ENCODE measurements at regions not wholly inside any gene's neighbourhood (a gene's known extent, or its start where the extent isn't known, plus 50 kb on each side); places are given as distances from the start of the nearest gene placed in this dataset.

GRCh38 chr5:84478603-84479002, 93.9 kb upstream of the EDIL3 start:
- peak; percentile 1 for DNase-seq (ENCODE audit: low read depth, low spot score)

DNA sequence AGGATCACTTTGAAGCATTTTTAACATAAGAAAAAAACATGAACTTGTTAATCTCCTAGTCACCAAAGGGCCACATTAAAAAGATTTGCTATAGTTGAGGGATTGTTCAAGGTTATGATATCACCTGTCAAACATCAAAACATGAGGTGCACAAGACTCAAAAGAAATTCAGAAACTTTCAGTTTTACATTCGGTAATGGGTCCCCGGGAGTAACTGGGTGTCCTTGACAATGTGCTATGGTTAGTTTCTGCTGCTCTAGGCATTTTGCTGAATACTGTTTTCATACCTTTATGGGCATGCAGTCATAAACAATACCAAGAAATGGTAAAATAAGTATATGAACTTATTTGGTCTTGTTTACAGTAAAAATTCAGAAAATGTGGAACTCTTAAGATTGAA, 92.8 kb upstream of the EDIL3 start:
- H3K9me1 ChIP-seq (ENCODE audit: control insufficient read depth, extremely low read depth, insufficient read depth, low read length) = no peaks in the 10 kb centered on the region
- H3K36me3 ChIP-seq (ENCODE audit: control insufficient read depth in 2 of 2, extremely low read depth in 1 of 2, insufficient read depth in 2 of 2, low read length in 2 of 2) = no peaks in the 10 kb centered on the region
- no peak overlapping the region for H3K4me3 ChIP-seq (ENCODE audit: control insufficient read depth in 2 of 3, extremely low read depth in 1 of 3, insufficient read depth in 2 of 3, low read depth in 1 of 3, low read length in 3 of 3)
- no peaks in the 10 kb centered on the region for H3K79me2 ChIP-seq (ENCODE audit: control insufficient read depth, insufficient read depth, low read length)
- H3K4me1 ChIP-seq (ENCODE audit: control insufficient read depth, extremely low read depth, insufficient read depth, low read length) = no peaks in the 10 kb centered on the region
- H2AFZ ChIP-seq (ENCODE audit: control insufficient read depth, low read length) = no peak overlapping the region
- TF ChIP-seq, protein P1, sequence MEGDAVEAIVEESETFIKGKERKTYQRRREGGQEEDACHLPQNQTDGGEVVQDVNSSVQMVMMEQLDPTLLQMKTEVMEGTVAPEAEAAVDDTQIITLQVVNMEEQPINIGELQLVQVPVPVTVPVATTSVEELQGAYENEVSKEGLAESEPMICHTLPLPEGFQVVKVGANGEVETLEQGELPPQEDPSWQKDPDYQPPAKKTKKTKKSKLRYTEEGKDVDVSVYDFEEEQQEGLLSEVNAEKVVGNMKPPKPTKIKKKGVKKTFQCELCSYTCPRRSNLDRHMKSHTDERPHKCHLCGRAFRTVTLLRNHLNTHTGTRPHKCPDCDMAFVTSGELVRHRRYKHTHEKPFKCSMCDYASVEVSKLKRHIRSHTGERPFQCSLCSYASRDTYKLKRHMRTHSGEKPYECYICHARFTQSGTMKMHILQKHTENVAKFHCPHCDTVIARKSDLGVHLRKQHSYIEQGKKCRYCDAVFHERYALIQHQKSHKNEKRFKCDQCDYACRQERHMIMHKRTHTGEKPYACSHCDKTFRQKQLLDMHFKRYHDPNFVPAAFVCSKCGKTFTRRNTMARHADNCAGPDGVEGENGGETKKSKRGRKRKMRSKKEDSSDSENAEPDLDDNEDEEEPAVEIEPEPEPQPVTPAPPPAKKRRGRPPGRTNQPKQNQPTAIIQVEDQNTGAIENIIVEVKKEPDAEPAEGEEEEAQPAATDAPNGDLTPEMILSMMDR (optimal IDR thresholded peaks at IDR 0.05 in 1 of 3, IDR thresholded peaks at IDR 0.05 in 1 of 3, conservative IDR thresholded peaks at IDR 0.05 in 1 of 3; ENCODE audit: extremely low read depth in 1 of 3, insufficient read depth in 2 of 3, low read length in 3 of 3) = no peak
- TF ChIP-seq EZH2 (IDR thresholded peaks at IDR 0.05; ENCODE audit: low read length) = no peak
- H4K20me1 ChIP-seq (ENCODE audit: control insufficient read depth, extremely low read depth, insufficient read depth, low read length) = no peaks in the 10 kb centered on the region
- H3K9me3 ChIP-seq (ENCODE audit: control insufficient read depth, low read depth, low read length) = no peaks in the 10 kb centered on the region
- FAIRE-seq (no peak), DNase-seq (ENCODE audit: low read depth, low spot score) (no peak)
- H3K9ac ChIP-seq (ENCODE audit: control insufficient read depth, extremely low read depth, insufficient read depth, low read length) = no peak overlapping the region
- dilution Hi-C loops (cut with MboI; ENCODE audit: extremely low pct_ligation_motif_present, low sequenced_read_pairs) = no loop called here
- no peak overlapping the region for H3K27ac ChIP-seq (ENCODE audit: control insufficient read depth, insufficient read depth, low read length)
- H3K27me3 ChIP-seq (ENCODE audit: control insufficient read depth, extremely low read depth, insufficient read depth, low read length) = no peaks in the 10 kb centered on the region
- H3K4me2 ChIP-seq (ENCODE audit: control insufficient read depth, extremely low read depth, insufficient read depth, low read depth, low read length) = no peak overlapping the region

More at GRCh38 chr5:84478603-84479002, 93.9 kb upstream of the EDIL3 start:
- Histone ChIP-seq H3K9me3 (ENCODE audit: control insufficient read depth, low read depth, low read length) (no peaks in the 10 kb centered on the region), H3K27me3 (ENCODE audit: control insufficient read depth, extremely low read depth, insufficient read depth, low read length) (no peaks in the 10 kb centered on the region), H2AFZ (ENCODE audit: control insufficient read depth, low read length) (no peak overlapping the region), H3K9ac (ENCODE audit: control insufficient read depth, extremely low read depth, insufficient read depth, low read length) (no peak overlapping the region), H4K20me1 (ENCODE audit: control insufficient read depth, extremely low read depth, insufficient read depth, low read length) (no peaks in the 10 kb centered on the region), H3K4me1 (ENCODE audit: control insufficient read depth, extremely low read depth, insufficient read depth, low read length) (no peaks in the 10 kb centered on the region), H3K9me1 (ENCODE audit: control insufficient read depth, extremely low read depth, insufficient read depth, low read length) (no peaks in the 10 kb centered on the region), H3K4me2 (ENCODE audit: control insufficient read depth, extremely low read depth, insufficient read depth, low read depth, low read length) (no peak overlapping the region), H3K79me2 (ENCODE audit: control insufficient read depth, insufficient read depth, low read length) (no peaks in the 10 kb centered on the region), H3K27ac (ENCODE audit: control insufficient read depth, insufficient read depth, low read length) (no peak overlapping the region), H3K36me3 (ENCODE audit: control insufficient read depth in 2 of 2, extremely low read depth in 1 of 2, insufficient read depth in 2 of 2, low read length in 2 of 2) (no peaks in the 10 kb centered on the region), H3K4me3 (ENCODE audit: control insufficient read depth in 2 of 3, extremely low read depth in 1 of 3, insufficient read depth in 2 of 3, low read depth in 1 of 3, low read length in 3 of 3) (no peak overlapping the region)
- dilution Hi-C loops (cut with MboI; ENCODE audit: extremely low pct_ligation_motif_present, low sequenced_read_pairs) = no loop called here
- no peak for FAIRE-seq
- TF ChIP-seq EZH2 (IDR thresholded peaks at IDR 0.05; ENCODE audit: low read length) = no peak
- TF ChIP-seq, protein P1 (optimal IDR thresholded peaks at IDR 0.05 in 1 of 3, IDR thresholded peaks at IDR 0.05 in 1 of 3, conservative IDR thresholded peaks at IDR 0.05 in 1 of 3; ENCODE audit: extremely low read depth in 1 of 3, insufficient read depth in 2 of 3, low read length in 3 of 3) = no peak
